Smooth muscle cell (in vitro differentiated cells): ENCODE measurements at regions not wholly inside any gene's neighbourhood (a gene's known extent, or its start where the extent isn't known, plus 50 kb on each side); places are given as distances from the start of the nearest gene placed in this dataset.

ENCODE experiments used
- DNase-seq: peaks from one replicate; lab custom pipeline; 2025; ENCODE audit not compliant: unreplicated experiment; lab: John Stamatoyannopoulos, UW
- H2AFZ ChIP-seq: fragments of 200-600 bp; sonication (generic); 2 replicates; pipeline ENCODE4 v1.6.0; 2016; ENCODE audit warnings: antibody characterized with exemption, low read depth, mild to moderate bottlenecking
- H3F3A ChIP-seq: fragments of 200-600 bp; sonication (generic); 2 replicates; pipeline ENCODE4 v1.6.0; 2017; ENCODE audit warnings: antibody characterized with exemption, low read depth
- H3K27ac ChIP-seq: fragments of 200-600 bp; sonication (generic); 2 replicates; pipeline ENCODE4 v1.5.1; 2016; ENCODE audit warnings: low read depth, mild to moderate bottlenecking
- H3K27me3 ChIP-seq: fragments of 200-600 bp; sonication (generic); 2 replicates; pipeline ENCODE4 v1.6.1; 2016; ENCODE audit warnings: low read depth, mild to moderate bottlenecking
- H3K36me3 ChIP-seq: fragments of 200-600 bp; sonication (generic); 2 replicates; pipeline ENCODE4 v1.5.1; 2016; ENCODE audit warnings: low read depth
- H3K4me1 ChIP-seq: fragments of 200-600 bp; sonication (generic); 2 replicates; pipeline ENCODE4 v1.5.1; 2016; ENCODE audit warnings: low read depth
- H3K4me2 ChIP-seq: fragments of 200-600 bp; sonication (generic); 2 replicates; pipeline ENCODE4 v1.6.0; 2016; ENCODE audit warnings: mild to moderate bottlenecking
- H3K4me3 ChIP-seq: fragments of 200-600 bp; sonication (generic); 2 replicates; pipeline ENCODE4 v1.5.1; 2016; ENCODE audit warnings: mild to moderate bottlenecking
- H3K79me2 ChIP-seq: fragments of 200-600 bp; sonication (generic); 2 replicates; pipeline ENCODE4 v1.6.0; 2016; ENCODE audit warnings: low read depth, mild to moderate bottlenecking
- H3K9ac ChIP-seq: fragments of 200-600 bp; sonication (generic); 2 replicates; pipeline ENCODE4 v1.6.0; 2016; ENCODE audit warnings: low read depth
- H3K9me3 ChIP-seq: fragments of 200-600 bp; sonication (generic); replicated peaks from 2 replicates; pipeline ENCODE4 v1.5.1; 2016; ENCODE audit warnings: low read depth
- H4K20me1 ChIP-seq: fragments of 200-600 bp; sonication (generic); 2 replicates; pipeline ENCODE4 v1.6.0; 2016; ENCODE audit warnings: low read depth
- WGBS: methylation state at CpG from one replicate; pipeline ENCODE4 v1.1.7; 2016; ENCODE audit warnings: low lambda C conversion rate; 5-methylcytosine and 5-hydroxymethylcytosine counted together
- TF ChIP-seq, protein P1 (sequence below): fragments of 200-600 bp; sonication (generic); IDR thresholded peaks from 2 replicates; pipeline ENCODE4 v1.5.1; 2017; ENCODE audit warnings: borderline replicate concordance, mild to moderate bottlenecking, antibody characterized with exemption; ENCODE audit not compliant: insufficient read depth, poor library complexity, severe bottlenecking

DNA sequence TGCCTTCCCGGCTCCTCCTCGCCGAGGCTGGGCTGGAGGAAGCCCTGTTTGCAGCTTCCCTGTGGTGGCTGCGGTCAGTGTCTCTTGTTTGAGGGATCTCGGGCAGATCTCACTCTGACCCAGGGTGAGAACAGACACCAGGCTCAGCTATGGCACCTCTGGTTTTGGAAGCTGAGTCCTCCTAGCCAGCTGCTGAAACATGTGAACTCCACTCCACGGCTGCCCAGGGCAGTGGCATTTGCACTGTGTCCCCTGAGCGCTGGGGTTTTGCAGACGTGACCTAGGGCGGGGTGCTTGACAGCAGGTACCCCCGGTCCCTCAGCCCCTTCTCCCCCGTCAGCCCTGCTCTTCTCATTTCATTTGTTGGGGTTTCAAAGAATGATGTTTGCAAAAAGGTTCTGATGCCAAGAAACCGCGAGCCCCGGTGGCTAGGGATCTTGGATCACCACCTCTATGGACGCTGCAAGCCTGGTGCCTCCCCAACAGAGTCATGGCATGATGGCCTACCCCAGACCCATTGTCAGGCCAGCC lies 55.0 kb upstream of the DACT2 start:
- no peak overlapping the region for H3K4me3 ChIP-seq
- no peak for DNase-seq
- no peak overlapping the region for H3K9ac ChIP-seq
- no peaks in the 10 kb centered on the region for H3K27me3 ChIP-seq
- no peak overlapping the region for H3K27ac ChIP-seq
- no peaks in the 10 kb centered on the region for H4K20me1 ChIP-seq
- H3K4me1 ChIP-seq, result no peaks in the 10 kb centered on the region
- TF ChIP-seq, protein P1, sequence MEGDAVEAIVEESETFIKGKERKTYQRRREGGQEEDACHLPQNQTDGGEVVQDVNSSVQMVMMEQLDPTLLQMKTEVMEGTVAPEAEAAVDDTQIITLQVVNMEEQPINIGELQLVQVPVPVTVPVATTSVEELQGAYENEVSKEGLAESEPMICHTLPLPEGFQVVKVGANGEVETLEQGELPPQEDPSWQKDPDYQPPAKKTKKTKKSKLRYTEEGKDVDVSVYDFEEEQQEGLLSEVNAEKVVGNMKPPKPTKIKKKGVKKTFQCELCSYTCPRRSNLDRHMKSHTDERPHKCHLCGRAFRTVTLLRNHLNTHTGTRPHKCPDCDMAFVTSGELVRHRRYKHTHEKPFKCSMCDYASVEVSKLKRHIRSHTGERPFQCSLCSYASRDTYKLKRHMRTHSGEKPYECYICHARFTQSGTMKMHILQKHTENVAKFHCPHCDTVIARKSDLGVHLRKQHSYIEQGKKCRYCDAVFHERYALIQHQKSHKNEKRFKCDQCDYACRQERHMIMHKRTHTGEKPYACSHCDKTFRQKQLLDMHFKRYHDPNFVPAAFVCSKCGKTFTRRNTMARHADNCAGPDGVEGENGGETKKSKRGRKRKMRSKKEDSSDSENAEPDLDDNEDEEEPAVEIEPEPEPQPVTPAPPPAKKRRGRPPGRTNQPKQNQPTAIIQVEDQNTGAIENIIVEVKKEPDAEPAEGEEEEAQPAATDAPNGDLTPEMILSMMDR, result no peak
- no peaks in the 10 kb centered on the region for H3K36me3 ChIP-seq
- H2AFZ ChIP-seq, result no peak overlapping the region
- H3K4me2 ChIP-seq, result no peak overlapping the region
- 95% methylated on average over 15 of the region's 15 CpGs for WGBS
- no peaks in the 10 kb centered on the region for H3K9me3 ChIP-seq
- no peaks in the 10 kb centered on the region for H3K79me2 ChIP-seq
- no peaks in the 10 kb centered on the region for H3F3A ChIP-seq

DNA sequence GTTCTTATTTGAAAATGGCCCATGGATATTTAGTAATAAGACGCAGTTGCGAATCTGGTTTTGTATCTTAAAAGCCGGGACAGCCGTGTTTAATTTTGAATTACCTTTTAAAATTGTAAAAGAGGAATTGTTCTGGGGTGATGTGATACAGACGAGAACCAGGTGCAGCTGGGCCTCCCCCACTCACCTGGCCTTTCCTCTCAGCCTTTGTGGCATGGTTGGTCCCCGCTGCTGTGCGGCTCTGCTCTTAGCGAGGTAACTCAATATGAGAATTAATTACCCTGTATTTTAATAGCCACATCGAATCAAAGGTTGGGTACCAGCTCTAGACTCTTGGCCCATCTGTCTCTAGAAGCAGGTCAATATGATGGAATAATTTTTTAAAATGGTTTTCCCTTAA lies 56.5 kb upstream of the DACT2 start:
- no peaks in the 10 kb centered on the region for H3K9me3 ChIP-seq
- WGBS, result 92% methylated on average over 9 of the region's 9 CpGs

GRCh38 chr6:168376811-168377483 lies 57.4 kb upstream of the DACT2 start:
- no peak overlapping the region for H3K9ac ChIP-seq
- no peaks in the 10 kb centered on the region for H3K79me2 ChIP-seq
- H3K4me2 ChIP-seq, result no peak overlapping the region
- H3K27me3 ChIP-seq, result no peaks in the 10 kb centered on the region
- H2AFZ ChIP-seq, result no peak overlapping the region
- no peaks in the 10 kb centered on the region for H3K36me3 ChIP-seq
- TF ChIP-seq, protein P1, result no peak
- H4K20me1 ChIP-seq, result no peaks in the 10 kb centered on the region
- no peaks in the 10 kb centered on the region for H3F3A ChIP-seq
- DNase-seq, result no peak
- no peaks in the 10 kb centered on the region for H3K4me1 ChIP-seq
- WGBS, result 94% methylated on average over 19 of the region's 19 CpGs
- H3K4me3 ChIP-seq, result no peak overlapping the region
- no peaks in the 10 kb centered on the region for H3K9me3 ChIP-seq
- no peak overlapping the region for H3K27ac ChIP-seq

More for the DNA sequence above, 56.5 kb upstream of the DACT2 start:
- no peaks in the 10 kb centered on the region for H3K4me1 ChIP-seq
- H3K79me2 ChIP-seq, result no peaks in the 10 kb centered on the region
- TF ChIP-seq, protein P1, result no peak
- H3K4me3 ChIP-seq, result no peak overlapping the region
- H3K27me3 ChIP-seq, result no peaks in the 10 kb centered on the region
- H3K4me2 ChIP-seq, result no peak overlapping the region
- H3K36me3 ChIP-seq, result no peaks in the 10 kb centered on the region
- H3K27ac ChIP-seq, result no peak overlapping the region
- DNase-seq, result no peak
- H3K9ac ChIP-seq, result no peak overlapping the region
- H3F3A ChIP-seq, result no peaks in the 10 kb centered on the region
- H4K20me1 ChIP-seq, result no peaks in the 10 kb centered on the region
- no peak overlapping the region for H2AFZ ChIP-seq

DNA sequence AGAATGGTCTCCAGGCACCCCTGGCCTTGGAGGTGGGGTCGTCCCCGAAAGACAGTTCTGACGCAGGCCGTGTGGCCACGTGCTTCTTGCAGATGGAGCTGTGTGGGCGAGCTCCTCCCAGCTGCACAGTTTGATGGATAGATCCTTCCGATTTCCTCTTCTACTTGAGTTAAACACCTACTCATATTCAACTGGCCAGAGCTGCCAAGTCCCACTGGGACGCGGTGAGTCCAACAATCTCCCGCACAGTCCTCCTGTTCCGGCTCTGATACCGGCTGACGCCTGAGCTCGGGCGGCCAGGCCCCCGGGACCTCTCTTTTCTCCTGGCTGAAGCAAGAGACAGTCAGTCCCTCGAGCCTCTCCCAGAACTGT lies 57.9 kb upstream of the DACT2 start:
- no peaks in the 10 kb centered on the region for H3F3A ChIP-seq
- no peaks in the 10 kb centered on the region for H3K36me3 ChIP-seq
- H3K4me2 ChIP-seq, result no peak overlapping the region
- 95% methylated on average over 17 of the region's 17 CpGs for WGBS
- H3K4me3 ChIP-seq, result no peak overlapping the region
- H3K4me1 ChIP-seq, result no peaks in the 10 kb centered on the region
- H3K27ac ChIP-seq, result no peak overlapping the region
- TF ChIP-seq, protein P1, result no peak
- H3K79me2 ChIP-seq, result no peaks in the 10 kb centered on the region
- no peak overlapping the region for H3K9ac ChIP-seq
- DNase-seq, result no peak
- no peaks in the 10 kb centered on the region for H4K20me1 ChIP-seq
- H3K9me3 ChIP-seq, result no peaks in the 10 kb centered on the region
- H3K27me3 ChIP-seq, result no peaks in the 10 kb centered on the region
- H2AFZ ChIP-seq, result no peak overlapping the region
